GM18498 (cell line): ENCODE measurements at regions not wholly inside any gene's neighbourhood (a gene's known extent, or its start where the extent isn't known, plus 50 kb on each side); places are given as distances from the start of the nearest gene placed in this dataset.
"Not testable (repeated sequence)": the region's sequence is repeated elsewhere in the genome, so short reads cannot be mapped to it uniquely, and the experiment has no call there.

ENCODE experiments used
- ATAC-seq: cut with Tn5 transposase; IDR thresholded peaks from one replicate; pipeline ENCODE4 v1.9.1; 2021; ENCODE audit warnings: mild to moderate bottlenecking, moderate library complexity; ENCODE audit not compliant: unreplicated experiment

DNA sequence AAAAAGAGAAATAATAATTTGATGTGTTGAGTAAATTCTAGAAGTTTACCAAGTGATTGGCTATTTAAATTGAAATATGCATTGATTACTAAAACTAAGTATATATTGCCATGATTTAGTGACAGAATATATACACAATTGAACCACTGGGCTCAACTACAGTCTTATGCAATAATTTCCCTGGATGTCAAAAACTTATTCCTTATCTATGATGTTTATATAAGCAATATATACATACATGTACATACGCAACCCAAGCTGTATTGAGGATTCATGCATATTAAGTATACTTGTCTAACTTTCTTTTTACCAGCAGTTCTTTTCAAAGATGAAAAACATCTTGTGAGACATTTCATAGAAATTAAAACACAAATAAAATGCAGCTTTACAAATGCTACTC, 165.8 kb downstream of the ZIC4 start:
- ATAC-seq, result no peak

DNA sequence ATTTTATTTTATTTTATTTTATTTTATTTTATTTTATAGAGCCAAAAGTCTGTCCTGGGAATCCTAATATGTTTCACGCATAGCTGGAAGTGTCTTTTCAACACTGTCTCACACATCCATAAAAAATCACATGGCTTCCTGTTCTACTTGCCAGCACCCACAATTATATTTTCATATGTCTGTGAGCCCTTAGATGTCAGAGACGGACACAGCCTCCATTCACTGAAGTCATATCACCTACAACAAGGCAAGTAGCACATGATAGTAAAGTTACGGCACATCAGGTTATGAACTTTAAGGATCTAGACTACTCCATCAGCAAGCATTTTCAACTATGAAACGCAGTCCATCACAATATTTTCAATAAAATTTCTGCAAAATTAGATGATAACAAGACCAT, 168.4 kb downstream of the ZIC4 start:
- no peak for ATAC-seq

DNA sequence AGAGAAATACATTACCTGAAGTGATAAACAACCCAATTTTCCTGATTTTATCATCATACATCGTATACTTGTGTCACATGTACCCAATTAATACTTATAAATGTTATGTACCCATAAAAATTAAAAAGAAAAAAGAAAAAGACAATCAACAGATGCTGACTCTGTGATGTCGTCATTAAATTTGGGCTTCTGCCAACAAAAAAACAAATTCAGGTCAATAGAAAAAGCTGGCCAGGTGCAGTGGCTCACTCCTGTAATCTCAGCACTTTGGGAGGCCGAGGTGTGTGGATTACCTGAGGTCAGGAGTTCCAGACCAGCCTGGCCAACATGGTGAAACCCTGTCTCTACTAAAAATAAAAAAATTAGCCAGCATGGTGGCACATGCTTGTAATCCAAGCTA, 174.4 kb downstream of the ZIC4 start:
- not testable (repeated sequence) for ATAC-seq

DNA sequence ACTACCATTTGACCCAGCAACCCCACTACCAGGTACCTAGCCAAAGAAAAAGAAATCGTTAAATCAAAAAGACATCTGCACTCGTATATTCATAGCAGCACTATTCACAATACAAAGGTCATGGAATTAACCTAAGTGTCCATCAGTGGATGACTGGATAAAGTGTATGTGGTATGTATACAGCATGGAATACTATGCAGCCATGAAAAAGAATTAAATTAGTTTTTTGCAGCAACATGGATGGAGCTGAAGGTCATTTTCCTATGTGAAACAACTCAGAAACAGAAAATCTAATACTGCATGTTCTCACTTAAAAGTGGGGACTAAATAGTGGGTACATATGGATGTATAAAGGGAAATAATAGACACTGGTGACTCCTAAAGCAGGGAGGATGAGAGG, 175.2 kb downstream of the ZIC4 start:
- no peak for ATAC-seq

DNA sequence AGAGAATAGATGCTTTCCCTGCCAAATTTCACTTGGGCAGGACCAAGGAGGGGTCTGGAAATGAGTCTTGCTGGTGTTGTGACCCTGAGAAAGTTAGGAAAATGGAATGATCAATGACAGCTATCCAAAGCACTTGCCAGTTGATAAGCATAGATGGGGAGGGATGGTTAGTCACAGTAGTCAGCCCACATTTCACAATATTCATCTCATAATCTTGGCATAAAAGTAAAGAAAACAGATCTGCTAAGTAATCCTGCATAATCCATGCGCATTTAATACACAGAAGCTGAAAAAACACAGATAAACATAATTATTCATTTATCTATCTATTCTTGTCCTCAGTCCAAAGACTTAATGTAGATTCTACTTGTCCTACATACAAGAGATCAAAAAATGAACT, 184.1 kb downstream of the ZIC4 start:
- ATAC-seq, result no peak

DNA sequence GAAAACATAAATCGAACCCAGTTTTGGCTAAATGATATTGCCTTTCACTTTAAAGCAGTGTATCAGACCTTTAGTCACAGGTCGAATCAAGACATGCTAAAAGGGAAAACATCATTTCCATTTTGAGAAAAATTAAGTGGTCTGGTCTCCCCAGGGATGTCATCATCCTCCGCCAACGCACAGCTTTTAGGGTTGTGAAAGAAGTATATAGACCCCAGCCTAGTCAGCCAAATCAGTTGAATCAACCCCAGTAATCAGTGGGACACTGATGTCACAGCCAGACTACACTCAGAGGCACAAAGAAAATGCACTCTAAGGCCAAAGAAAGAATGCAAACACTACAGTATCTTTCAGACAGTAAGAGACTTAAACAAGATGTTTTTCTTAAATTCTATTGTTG, 187.4 kb downstream of the ZIC4 start:
- ATAC-seq, result no peak

DNA sequence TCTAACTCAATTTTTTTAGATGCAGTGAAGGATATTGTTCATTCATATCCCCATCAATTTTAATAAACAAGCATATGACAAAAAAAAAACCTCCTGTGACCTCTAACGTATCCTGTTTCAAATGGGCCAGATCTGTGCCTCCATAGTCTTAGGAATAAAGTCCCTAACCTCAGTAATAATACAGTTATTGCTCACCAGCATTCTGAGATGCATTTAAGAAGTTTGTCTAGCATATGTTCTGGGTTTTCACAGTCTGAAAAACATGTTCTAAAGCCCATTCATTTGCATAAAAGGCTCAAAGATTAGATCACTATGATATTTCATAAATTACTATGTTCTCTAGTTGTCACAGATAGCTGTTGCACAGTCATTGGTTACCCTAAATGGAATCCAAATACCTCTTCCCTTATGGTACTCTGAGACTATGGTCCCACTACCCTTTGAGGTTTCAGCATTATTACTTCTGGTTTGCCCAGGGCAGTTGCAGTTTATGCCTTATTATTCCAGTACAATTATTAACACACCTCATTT, 190.1 kb downstream of the ZIC4 start:
- ATAC-seq, result peak; percentile 29

DNA sequence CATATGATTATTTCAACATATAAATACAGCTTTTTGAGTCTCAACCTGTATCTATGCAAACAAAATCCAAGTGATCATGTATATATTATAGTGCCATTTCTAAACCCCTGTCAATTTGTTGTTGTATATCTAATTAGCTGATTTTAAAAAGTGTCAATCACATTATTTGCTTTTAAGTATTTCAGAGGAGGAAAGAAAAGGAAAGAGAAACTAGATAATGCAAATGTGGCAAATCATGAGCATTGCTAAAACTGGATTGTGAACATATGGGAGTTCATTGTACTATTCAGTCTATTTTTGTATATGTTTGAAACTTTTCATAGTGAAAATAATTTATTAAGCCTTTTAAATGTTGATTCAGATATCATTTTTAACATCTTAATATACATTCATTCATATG, 190.7 kb downstream of the ZIC4 start:
- peak; percentile 76 for ATAC-seq

DNA sequence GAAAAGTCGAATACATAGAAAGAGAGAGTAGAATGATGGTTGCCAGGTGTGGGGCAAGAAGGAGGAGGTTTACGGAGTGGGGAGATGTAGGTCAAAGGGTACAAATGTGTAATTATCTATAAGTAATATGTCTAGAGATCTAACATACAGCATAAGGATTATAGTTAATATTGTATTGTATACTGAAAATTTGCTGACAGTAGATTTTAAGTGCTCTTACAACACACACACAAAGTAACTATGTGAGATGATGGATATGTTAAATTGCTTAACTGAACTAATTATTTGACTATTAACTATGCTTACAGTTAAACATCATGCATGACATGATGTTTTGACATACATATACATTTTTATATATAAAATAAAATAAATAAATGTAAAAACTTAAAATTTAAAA, 192.7 kb downstream of the ZIC4 start:
- ATAC-seq, result no peak

DNA sequence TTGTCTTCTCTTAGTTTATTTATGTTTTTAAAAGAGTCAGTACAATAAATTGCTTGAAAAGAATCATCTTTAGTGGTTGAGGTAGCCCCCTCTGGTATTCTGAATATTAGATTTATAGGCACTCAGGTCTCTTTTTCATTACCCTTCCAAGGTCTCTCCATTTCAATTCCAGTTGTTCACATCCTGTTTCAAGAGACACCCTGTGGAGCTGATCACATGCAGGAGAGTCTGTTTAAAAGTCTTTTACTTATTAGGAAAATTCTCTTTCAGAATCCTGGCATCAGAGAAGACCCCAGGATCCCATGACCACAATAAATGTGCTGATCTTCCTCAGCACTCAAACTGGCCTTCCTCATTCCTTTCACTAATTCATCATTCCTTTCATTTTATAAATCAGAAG, 195.7 kb downstream of the ZIC4 start:
- no peak for ATAC-seq

DNA sequence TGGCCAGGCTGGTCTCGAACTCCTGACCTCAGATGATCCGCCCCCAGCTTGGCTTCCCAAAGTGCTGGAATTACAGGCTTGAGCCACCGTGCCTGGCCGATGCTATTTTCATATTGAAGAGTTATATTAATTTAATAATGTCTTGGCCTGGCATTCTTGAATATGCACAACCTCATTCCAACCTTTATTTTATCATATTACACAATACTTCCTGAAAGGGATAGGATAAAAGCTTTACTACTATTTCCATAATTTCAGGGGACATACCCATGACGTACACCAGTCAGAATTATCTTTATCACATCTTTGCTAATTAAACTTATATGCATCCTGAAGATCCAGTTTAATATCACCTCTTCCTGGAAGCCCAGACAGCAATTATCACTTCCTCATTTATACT, 205.3 kb downstream of the ZIC4 start:
- ATAC-seq, result no peak

DNA sequence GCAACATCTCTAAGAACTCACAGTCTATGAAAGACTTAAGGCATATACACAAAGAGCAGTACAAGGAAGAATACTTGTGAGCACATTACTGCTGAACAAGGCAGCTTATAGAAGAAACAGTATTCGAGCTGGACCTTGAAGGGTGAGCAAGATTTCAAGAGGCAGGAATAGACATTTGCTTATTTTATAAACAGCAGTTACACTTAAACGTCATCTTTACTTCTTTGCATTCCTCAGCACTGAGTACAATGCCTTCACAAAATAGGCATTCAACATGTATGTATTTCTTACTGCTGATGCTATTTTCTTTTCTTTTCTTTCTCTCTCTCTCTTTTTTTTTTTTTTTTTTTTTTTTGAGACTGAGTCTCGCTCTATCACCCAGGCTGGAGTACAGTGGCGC, 205.8 kb downstream of the ZIC4 start:
- no peak for ATAC-seq

DNA sequence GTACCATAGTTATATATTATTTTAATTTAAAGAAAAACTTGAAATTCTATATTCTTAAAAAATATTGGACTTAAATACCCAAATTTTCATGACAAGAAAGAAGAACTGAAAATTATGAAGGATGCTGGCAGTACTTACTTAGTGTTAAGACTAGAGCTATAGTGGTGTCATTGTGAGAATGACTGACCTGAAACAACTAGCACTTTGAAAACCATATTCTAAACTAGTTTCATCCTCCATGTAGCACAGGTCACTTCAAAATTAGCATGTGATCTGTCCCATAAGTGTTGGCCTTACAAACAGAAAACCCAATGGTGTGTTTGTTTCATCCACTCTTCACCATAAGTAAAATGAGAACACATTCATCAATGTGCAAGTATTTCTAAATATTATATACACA, 208.6 kb downstream of the ZIC4 start:
- ATAC-seq, result peak; percentile 66

DNA sequence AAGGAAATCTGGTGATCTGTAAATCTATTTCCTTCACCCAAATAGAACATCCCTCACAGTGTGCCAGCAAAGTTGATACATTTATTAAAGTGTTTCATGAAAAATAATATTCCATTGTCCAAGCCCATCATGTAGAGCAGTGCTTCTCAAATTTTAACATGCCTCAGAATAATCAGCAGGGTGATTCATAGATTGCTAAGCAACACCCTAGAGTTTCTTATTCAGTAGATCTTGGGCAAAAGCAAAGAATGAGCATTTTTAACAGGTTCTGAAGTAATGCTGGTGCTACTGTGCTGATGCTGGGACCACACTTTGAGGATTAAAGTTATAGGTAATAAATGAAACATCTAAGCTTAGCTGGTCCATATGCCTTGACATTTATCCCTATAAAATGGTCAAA, 210.5 kb downstream of the ZIC4 start:
- no peak for ATAC-seq

DNA sequence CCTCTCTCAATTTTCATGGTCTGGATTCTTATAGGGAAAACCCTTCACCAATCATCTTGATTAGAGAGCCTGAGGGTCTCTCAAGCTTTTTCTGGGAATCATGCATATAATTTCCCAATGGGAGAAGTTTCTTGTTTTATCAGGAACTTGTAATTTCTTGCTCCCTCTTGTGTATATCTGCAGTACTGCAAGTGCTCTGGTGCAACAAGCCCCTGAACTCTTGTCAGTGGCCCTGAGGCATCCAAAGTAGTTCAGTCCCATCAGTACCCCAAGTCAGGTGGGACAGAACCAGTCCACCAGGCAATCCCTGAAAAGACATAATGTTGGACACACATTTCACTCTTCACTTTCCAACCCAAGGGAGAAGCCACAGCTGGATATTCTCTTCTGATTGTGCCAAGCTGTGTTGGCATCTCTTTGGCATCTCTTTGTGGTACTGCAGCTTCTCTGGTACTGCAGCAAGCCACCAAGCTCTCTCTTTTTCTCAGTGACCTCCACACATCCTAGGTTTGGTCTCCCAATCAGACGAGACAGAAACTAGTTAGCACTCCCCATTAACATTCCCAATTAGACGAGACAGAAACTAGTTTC, 214.5 kb downstream of the ZIC4 start:
- no peak for ATAC-seq

DNA sequence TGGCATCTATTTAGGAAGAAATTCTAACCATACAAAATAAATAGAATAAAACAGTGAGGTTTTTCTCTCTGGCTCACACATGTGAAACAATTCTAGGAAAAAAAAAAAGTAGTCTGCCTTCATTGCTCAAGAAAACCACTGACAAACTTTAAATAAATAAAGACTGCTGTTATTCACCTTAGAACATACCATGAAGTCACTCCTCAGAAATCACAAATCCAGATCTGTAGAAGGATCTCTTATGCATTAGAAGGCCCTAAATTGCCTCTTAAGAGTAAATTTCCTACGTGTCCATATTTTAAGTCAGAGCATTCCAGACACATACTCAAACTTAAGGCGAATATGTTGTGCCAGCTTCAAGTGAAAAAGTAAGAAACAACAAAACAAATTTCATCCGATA, 217.3 kb downstream of the ZIC4 start:
- ATAC-seq, result no peak

DNA sequence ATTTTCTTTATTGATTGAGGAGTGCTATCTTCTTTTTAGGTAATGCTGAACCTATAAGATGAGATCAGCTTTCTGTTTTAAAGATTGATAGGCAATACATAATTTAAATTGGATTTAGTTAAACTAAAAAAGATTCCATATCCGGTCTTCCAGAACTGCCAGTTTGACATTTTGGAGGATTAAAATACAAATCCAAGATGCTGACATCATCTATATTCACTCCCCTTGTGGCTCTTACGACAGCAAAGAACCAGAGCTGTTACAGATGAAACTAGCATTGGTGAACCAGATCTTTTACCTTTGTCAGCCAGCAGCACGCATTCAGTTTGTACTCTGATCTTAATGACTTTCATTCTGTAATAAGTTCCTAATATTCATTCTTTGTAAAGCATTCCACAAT, 218.7 kb downstream of the ZIC4 start:
- no peak for ATAC-seq

DNA sequence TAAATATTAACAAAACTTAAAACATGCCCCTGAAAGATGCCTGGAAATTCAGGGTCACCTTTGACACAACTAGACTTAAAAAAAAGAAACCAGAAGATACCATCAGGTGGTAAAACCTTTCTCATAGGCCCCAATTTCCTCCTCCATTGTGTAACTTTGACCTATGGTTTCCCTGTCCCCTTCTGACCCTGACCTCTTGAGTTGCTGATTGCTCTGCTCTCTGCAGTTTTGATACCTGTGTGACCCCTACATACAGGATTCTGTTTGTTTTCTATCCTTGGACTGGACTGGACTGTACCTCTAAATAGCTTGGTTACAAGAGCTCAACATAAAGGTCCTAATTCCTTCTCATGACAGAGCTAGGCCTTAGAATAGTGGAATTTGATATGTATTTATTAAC, 220.6 kb downstream of the ZIC4 start:
- ATAC-seq, result no peak

DNA sequence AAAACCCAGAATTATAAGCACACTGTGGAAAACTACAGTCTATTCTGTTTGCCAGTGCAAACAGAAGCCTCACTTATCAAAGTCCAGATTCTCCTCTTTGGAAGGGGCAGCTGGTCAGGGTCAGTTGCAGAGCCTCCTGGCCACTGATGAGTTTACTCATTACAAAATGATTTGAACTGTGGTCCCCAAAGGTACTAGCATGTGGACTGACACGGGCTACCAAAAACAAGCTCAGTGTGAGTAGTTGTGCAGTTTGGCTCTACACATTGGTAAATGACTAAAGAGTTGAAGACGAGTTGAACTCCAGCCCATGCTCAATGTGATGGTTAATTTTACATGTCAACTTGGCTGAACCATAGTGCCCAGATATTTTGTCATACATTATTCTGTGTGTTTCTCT, 221.5 kb downstream of the ZIC4 start:
- ATAC-seq, result no peak

DNA sequence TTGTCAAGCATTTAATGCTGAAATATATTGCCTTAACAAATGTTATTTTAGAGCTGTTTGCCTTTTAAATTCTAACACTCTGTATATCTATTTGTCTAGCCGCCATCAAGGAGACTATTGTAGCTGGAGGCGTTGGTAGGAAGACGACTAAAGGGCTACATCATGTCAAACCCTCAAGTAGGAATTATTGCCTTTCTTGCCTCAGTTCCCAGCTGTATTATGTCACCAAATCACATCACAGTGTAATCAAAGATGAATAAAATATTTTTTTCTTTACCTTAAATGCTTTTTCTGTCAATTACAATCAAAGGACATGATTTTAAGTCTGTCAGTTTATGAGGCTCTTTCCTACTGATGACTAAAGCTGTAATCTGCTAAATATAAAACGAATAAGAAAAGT, 233.1 kb downstream of the ZIC4 start:
- no peak for ATAC-seq

DNA sequence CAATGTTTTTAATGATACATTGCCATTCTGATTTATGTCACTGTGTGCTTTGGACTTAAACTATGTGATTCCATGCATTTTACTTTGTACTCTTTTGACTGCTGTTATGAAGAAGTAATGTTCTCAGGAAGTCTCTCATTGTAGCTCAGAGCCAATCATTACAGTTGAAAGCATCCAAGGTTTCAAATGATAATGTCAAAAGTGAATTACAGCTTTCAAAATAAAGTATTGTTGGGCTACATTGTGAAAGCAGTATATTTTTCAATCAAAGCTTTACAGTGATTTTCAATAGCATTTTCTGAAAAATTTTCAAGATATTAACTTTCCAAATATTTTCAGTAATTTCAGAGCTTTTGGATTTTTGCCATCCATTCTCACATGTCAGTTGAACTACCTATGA, 243.6 kb downstream of the ZIC4 start:
- ATAC-seq, result no peak

DNA sequence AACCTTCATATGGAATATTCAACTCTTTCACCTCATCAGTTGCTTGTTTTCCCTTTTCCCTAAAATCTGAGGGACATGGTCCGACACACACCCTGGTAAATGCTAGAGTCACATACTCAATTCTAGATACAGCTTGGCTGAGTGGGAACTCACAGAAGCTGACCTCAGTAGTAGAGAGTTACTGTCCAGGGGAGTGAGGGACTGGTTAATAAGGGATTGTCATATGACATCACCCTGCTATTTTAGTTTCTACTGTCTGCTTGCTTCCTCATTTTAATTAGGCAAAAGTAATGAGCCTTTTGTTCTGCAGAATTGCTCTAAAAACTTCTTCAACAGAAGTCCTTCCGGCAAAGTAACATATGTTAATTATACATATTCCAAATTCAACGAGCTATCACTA, 244.5 kb downstream of the ZIC4 start:
- ATAC-seq, result no peak

DNA sequence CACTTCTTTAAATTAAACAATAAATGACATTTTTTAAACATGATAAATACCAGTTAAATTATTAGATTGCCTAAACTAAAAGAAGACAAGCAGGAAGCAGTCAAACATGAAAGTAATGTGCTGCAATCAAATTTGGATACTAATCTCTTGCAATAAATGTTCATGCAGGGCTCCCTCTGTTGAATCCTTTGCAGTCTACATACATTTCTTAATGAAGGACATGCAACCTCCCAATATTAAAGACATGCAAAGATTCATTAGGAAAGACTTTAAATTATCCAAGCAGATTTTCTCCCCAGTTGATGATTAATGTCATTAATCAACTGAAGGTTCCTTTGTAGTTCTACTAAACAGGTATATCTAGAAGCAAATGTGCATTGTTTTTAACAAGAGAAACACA, 245.4 kb downstream of the ZIC4 start:
- ATAC-seq, result no peak

DNA sequence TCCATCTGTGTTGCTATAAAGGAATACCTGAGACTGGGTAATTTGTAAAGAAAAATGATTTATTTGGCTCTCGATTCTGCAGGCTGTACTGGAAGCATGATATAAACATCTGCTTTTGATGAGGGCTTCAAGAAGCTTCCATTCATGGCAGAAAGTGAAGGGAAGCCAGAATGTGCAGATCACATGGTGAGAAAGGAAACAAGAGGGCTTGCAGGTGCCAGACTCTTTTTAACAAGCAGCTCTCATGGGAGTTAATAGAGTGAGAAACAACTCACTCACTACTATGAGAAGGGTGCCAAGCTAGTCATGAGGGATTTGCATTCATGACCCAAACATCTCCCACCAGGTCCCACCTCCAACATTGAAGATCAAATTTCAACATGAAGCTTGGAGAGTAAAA, 247.2 kb downstream of the ZIC4 start:
- ATAC-seq, result no peak
